Vagina (tissue), 2 donors: ENCODE measurements at regions not wholly inside any gene's neighbourhood (a gene's known extent, or its start where the extent isn't known, plus 50 kb on each side); places are given as distances from the start of the nearest gene placed in this dataset.
"Not testable (repeated sequence)": the region's sequence is repeated elsewhere in the genome, so short reads cannot be mapped to it uniquely, and the experiment has no call there.

ENCODE experiments used
- CTCF ChIP-seq, 3 experiments: fragments of 450-650 bp in 2 of 3; fragments of 200-600 bp in 1 of 3; sonication (generic) in 1 of 3; IDR thresholded peaks; one replicate each; pipeline ENCODE4 v1.5.1; 2017 to 2019; ENCODE audit warnings: antibody characterized with exemption in 3 of 3, mild to moderate bottlenecking in 2 of 3, moderate library complexity in 2 of 3
- POLR2A ChIP-seq, 2 donors: fragments of 450-650 bp; IDR thresholded peaks; one replicate each; pipeline ENCODE4 v1.6.1; 2017; ENCODE audit warnings: antibody characterized with exemption in 2 of 2, mild to moderate bottlenecking in 2 of 2, moderate library complexity in 2 of 2
- POLR2AphosphoS5 ChIP-seq, 2 donors: sonication (generic); formaldehyde crosslinking; IDR thresholded peaks; one replicate each; pipeline ENCODE4 v1.9.0; 2017; ENCODE audit warnings: antibody characterized with exemption in 2 of 2, mild to moderate bottlenecking in 2 of 2, low read depth in 1 of 2; ENCODE audit not compliant: insufficient read depth in 1 of 2

GRCh38 chr2:106248548-106249151, 54.5 kb upstream of the UXS1 start:
- peak in 2 of 3 experiments; percentile 7 to 16 for TF ChIP-seq CTCF (IDR thresholded peaks at IDR 0.05)
- not testable (repeated sequence) for TF ChIP-seq POLR2A (IDR thresholded peaks at IDR 0.05); POLR2AphosphoS5 (IDR thresholded peaks at IDR 0.05; ENCODE audit: insufficient read depth in 1 of 2, low read depth in 1 of 2)
